Left lung (tissue), 4 donors: ENCODE measurements at regions not wholly inside any gene's neighbourhood (a gene's known extent, or its start where the extent isn't known, plus 50 kb on each side); places are given as distances from the start of the nearest gene placed in this dataset.

Experiments
- ATAC-seq: fragments of 200-7000 bp; cut with Tn5 transposase; one replicate; pipeline ENCODE4 v1.9.1; 2020; ENCODE audit warnings: moderate library complexity
- DNase-seq, 4 donors: peaks; one replicate each; pipeline ENCODE4 v3.0.0-alpha.2; 2013 to 2020
- H3K27ac ChIP-seq, 2 donors: fragments of 200-600 bp; sonication (generic) in 1 of 2; one replicate each; pipeline versions ENCODE4 v1.5.0 to v1.8.0; 2020 to 2021
- H3K27me3 ChIP-seq, 2 donors: fragments of 200-600 bp; sonication (generic) in 1 of 2; one replicate each; pipeline versions ENCODE4 v1.5.0 to v1.8.0; 2020 to 2021
- H3K36me3 ChIP-seq, 2 donors: fragments of 200-600 bp; sonication (generic) in 1 of 2; one replicate each; pipeline versions ENCODE4 v1.5.0 to v1.8.0; 2020 to 2021
- H3K4me1 ChIP-seq, 2 donors: fragments of 200-600 bp; one replicate each; pipeline ENCODE4 v1.8.0; 2021
- H3K4me3 ChIP-seq, 2 donors: fragments of 200-600 bp; sonication (generic) in 1 of 2; one replicate each; pipeline versions ENCODE4 v1.5.0 to v1.8.0; 2020 to 2021; ENCODE audit warnings: mild to moderate bottlenecking in 1 of 2
- H3K9me3 ChIP-seq, 2 donors: fragments of 200-600 bp; sonication (generic) in 1 of 2; one replicate each; pipeline versions ENCODE4 v1.5.0 to v1.8.0; 2020 to 2021
- CTCF ChIP-seq, 2 donors: fragments of 200-600 bp; sonication (generic) in 1 of 2; IDR thresholded peaks; one replicate each; pipeline versions ENCODE4 v1.5.0 to v1.8.0; 2021; ENCODE audit warnings: antibody characterized with exemption in 2 of 2
- intact Hi-C, 2 donors: fragments of 100-400 bp; cut with DNase I; formaldehyde crosslinking; loops; one replicate each; pipeline versions ENCODE4 v1.11.2 to v1.14.2; 2022
- donor health status: DM: no; HTN: yes; CAD: no.
- donor health status: DM: no; HTN: no; CAD: no.

- Histone ChIP-seq H3K27ac (no peak overlapping the region), H3K36me3 (no peaks in the 10 kb centered on the region), H3K9me3 (no peaks in the 10 kb centered on the region), H3K4me3 (no peak overlapping the region), H3K4me1 (no peaks in the 10 kb centered on the region), H3K27me3 (no peaks in the 10 kb centered on the region)
- DNase-seq, result no peak
- no peak for ATAC-seq
- no peak for TF ChIP-seq CTCF (IDR thresholded peaks at IDR 0.05)
- intact Hi-C loops, result no loop called here
Measured at GRCh38 chr9:87245271-87245670, 252.4 kb upstream of the DAPK1 start.

- Histone ChIP-seq H3K4me1 (no peaks in the 10 kb centered on the region), H3K27ac (no peak overlapping the region), H3K4me3 (no peak overlapping the region), H3K27me3 (no peaks in the 10 kb centered on the region), H3K9me3 (no peaks in the 10 kb centered on the region), H3K36me3 (no peaks in the 10 kb centered on the region)
- DNase-seq, result no peak
- intact Hi-C loops, result no loop called here
- TF ChIP-seq CTCF (IDR thresholded peaks at IDR 0.05), result no peak
- ATAC-seq, result no peak
Measured at GRCh38 chr9:87247097-87247496, 250.6 kb upstream of the DAPK1 start.

DNA sequence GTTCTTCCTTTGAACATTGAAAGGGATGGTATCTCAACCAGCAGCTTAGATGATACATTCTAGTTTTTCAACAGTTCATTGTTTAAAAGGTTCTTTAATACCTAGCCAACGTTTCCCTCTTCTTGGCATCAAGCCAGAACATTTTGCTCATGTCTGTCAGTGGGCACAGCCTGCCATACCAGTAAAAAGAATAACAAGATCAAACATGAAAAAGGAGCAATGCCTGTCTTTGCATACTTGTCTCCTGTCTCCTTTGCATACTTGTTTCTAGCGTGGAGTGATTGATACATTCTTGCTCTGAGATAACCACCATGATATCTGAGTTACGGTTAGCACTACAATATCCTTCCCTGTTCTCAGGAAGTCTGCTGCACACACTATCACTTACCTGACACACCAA lies 248.6 kb upstream of the DAPK1 start:
- Histone ChIP-seq H3K4me3 (no peak overlapping the region), H3K27me3 (no peaks in the 10 kb centered on the region), H3K36me3 (no peaks in the 10 kb centered on the region), H3K4me1 (no peaks in the 10 kb centered on the region), H3K9me3 (no peaks in the 10 kb centered on the region), H3K27ac (no peak overlapping the region)
- intact Hi-C loops, result no loop called here
- DNase-seq, result no peak
- no peak for ATAC-seq
- no peak for TF ChIP-seq CTCF (IDR thresholded peaks at IDR 0.05)

DNA sequence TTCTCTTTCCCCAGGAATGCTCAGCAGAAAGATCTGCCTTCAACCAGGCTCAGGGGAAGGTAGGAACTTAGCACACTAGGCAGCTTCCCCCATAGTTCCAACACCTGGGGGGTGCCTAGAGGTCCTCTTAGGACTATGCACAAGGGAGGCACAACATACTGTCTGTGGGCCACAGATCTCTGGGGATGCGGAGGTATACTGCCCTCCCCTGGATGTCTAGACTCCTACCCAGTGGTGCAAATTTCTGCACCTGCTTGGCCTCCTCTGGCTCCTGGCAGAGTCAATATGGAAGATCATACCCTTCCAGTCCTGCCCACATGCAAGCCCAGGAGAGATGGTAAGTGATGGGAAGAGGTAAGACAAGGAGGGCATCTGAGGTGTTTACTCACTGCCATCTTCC lies 247.5 kb upstream of the DAPK1 start:
- no peak overlapping the region for H3K27ac ChIP-seq
- H3K4me1 ChIP-seq, result no peaks in the 10 kb centered on the region

GRCh38 chr9:87255431-87256155 lies 242.1 kb upstream of the DAPK1 start:
- H3K4me3 ChIP-seq, result no peak overlapping the region
- intact Hi-C loops, result no loop called here
- no peaks in the 10 kb centered on the region for H3K27me3 ChIP-seq
- DNase-seq, result peak in 2 of 4 donors; percentile 65 to 72
- no peak for TF ChIP-seq CTCF (IDR thresholded peaks at IDR 0.05)
- H3K9me3 ChIP-seq, result no peaks in the 10 kb centered on the region
- no peaks in the 10 kb centered on the region for H3K36me3 ChIP-seq
- H3K27ac ChIP-seq, result no peak overlapping the region
- ATAC-seq, result no peak
- H3K4me1 ChIP-seq, result no peaks in the 10 kb centered on the region

More for the DNA sequence above, 247.5 kb upstream of the DAPK1 start:
- Histone ChIP-seq H3K27me3 (no peaks in the 10 kb centered on the region), H3K36me3 (no peaks in the 10 kb centered on the region), H3K9me3 (no peaks in the 10 kb centered on the region), H3K4me3 (no peak overlapping the region)
- TF ChIP-seq CTCF (IDR thresholded peaks at IDR 0.05), result no peak
- intact Hi-C loops, result no loop called here
- DNase-seq (no peak), ATAC-seq (no peak)
